Posterior cingulate gyrus (tissue), 11 donors: ENCODE measurements at regions not wholly inside any gene's neighbourhood (a gene's known extent, or its start where the extent isn't known, plus 50 kb on each side); places are given as distances from the start of the nearest gene placed in this dataset.

Experiments
- DNase-seq, 10 donors: peaks; one replicate each; pipeline versions ENCODE4 v3.0.0 to v3.0.0-alpha.2; 2020 to 2021; ENCODE audit warnings: mixed read lengths in 3 of 10
- intact Hi-C: fragments of 100-400 bp; cut with DNase I; formaldehyde crosslinking; loops from one replicate; pipeline ENCODE4 v1.15.1; 2023

DNA sequence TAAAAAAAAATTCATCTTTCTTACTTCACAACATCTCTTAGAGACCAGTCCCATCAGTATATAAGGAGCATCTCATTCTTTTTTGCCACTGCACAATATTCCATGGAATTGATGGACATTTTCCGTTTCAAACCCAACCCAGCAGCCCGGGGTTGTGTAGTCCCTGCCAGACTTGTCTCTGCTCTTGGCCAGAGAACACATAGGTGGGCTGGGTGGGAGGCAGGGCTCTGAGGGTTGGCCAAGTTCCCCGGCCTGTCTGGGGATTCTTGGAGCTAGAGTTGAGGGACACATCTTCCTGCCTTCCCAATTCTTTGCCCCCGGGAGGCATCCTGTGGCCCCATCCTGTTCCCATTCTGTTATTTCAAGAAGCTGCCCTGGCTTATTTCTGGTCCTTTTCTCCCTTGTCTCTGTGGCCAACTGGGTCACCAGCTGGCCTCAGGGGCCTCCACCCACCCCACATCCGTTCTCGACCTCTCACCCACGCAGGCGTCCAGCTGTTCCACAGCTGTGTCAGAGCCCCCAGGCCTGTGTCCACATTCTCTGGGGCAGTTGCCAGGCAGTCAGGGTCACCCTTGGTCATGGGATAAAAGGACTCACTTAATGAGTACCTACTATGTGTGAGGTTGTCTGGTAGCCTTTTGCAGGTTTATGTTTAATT is 52.0 kb upstream of the CCDC63 start:
- DNase-seq: peak in 1 of 10 donors; percentile 70
- intact Hi-C loops: no loop called here

DNA sequence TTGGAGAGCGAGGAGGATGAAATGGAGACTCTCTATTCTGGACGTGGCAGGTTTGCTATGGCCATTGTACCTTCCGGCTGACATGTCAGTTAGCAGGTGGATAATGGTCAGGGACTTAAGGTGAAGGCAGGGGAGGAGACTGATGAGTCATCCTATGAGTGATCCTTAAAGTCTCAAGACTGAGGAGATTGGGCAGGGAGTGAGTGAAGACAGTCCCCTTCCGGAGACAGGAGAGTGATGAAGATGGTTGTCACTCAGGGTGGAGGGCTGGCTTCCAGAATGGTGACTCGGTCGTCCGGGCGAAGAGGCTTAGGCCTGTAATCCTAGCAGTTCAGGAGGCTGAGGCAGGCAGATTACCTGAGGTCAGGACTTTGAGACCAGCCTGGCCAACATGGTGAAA is 49.8 kb upstream of the CCDC63 start:
- DNase-seq: peak in 1 of 10 donors; percentile 24
- intact Hi-C loops: no loop called here
